HCT116 (cell line): ENCODE measurements at regions not wholly inside any gene's neighbourhood (a gene's known extent, or its start where the extent isn't known, plus 50 kb on each side); places are given as distances from the start of the nearest gene placed in this dataset.

Experiments used
- ATAC-seq: fragments of 200-7000 bp; cut with Tn5 transposase; 2 replicates; pipeline ENCODE4 v1.9.1; 2020; ENCODE audit warnings: mild to moderate bottlenecking, moderate library complexity
- BruUV-seq: library from RNA; stranded (reverse); fragments of 400-500 nt; replicated peaks from 2 replicates; lab custom pipeline; 2021; lab: Mats Ljungman, UMichigan
- CTCF ChIA-PET: fragments of 300-600 bp; sonication (Branson Sonifier 250); formaldehyde crosslinking; loops from one replicate; lab custom pipeline; 2021; ENCODE audit warnings: antibody characterized with exemption; lab: Charles Lee
- POLR2A ChIA-PET: fragments of 300-600, 350-600 bp; sonication (Branson Sonifier 250); formaldehyde crosslinking; loops from one replicate; lab custom pipeline; 2021; ENCODE audit warnings: antibody characterized with exemption; lab: Charles Lee
- RAD21 ChIA-PET, 2 experiments: fragments of 300-600 bp; sonication (Branson Sonifier 250); formaldehyde crosslinking; loops; one replicate each; lab custom pipeline; 2023; ENCODE audit warnings: low total read pairs in 2 of 2; ENCODE audit not compliant: uncharacterized antibody in 2 of 2, unreplicated experiment in 2 of 2, low non-redundant PET in 1 of 2; lab: Charles Lee
- DNase-seq: peaks from one replicate; pipeline ENCODE4 v3.0.0-alpha.2; 2010; ENCODE audit warnings: low read depth, low spot score
- H2AFZ ChIP-seq: fragments of 200-600 bp; shearing (Covaris generic), sonication (generic); 2 replicates; pipeline ENCODE4 v1.6.1; 2017; ENCODE audit warnings: low read depth, mixed run types, mixed read lengths, antibody characterized with exemption, low read length; ENCODE audit not compliant: poor library complexity, severe bottlenecking
- H3K27ac ChIP-seq: 2 replicates; pipeline ENCODE4 v1.5.1; 2012; ENCODE audit warnings: low read depth, low read length
- H3K27me3 ChIP-seq: fragments of 200-600 bp; sonication (generic); 2 replicates; pipeline ENCODE4 v1.6.1; 2016; ENCODE audit warnings: mixed run types, low read length, mixed read lengths; ENCODE audit not compliant: insufficient read depth
- H3K36me3 ChIP-seq, 2 experiments: fragments of 200-500 bp in 1 of 2; fragments of 200-600 bp in 1 of 2; sonication (Bioruptor generic) in 1 of 2; sonication (generic) in 1 of 2; 2 replicates each; pipeline versions ENCODE4 v1.5.1 to v1.6.1; 2014 to 2016; ENCODE audit warnings: low read length in 2 of 2, inconsistent platforms in 1 of 2, mixed read lengths in 1 of 2, mixed run types in 1 of 2; ENCODE audit not compliant: insufficient read depth in 2 of 2, control insufficient read depth in 1 of 2
- H3K4me1 ChIP-seq, 2 experiments: fragments of 200-600 bp in 1 of 2; sonication (generic) in 1 of 2; 2 replicates each; pipeline versions ENCODE4 v1.5.1 to v1.6.1; 2012 to 2017; ENCODE audit warnings: low read length in 2 of 2, inconsistent platforms in 1 of 2, mild to moderate bottlenecking in 1 of 2, mixed read lengths in 1 of 2, mixed run types in 1 of 2, moderate library complexity in 1 of 2; ENCODE audit not compliant: insufficient read depth in 2 of 2, control insufficient read depth in 1 of 2
- H3K4me2 ChIP-seq: fragments of 200-600 bp; sonication (generic); 2 replicates; pipeline ENCODE4 v1.6.1; 2017; ENCODE audit warnings: mixed run types, low read length, mixed read lengths
- H3K4me3 ChIP-seq, 2 experiments: fragments of 200-600 bp in 1 of 2; sonication (generic) in 1 of 2; replicated peaks in 1 of 2; 2 replicates each; pipeline ENCODE4 v1.5.1; 2011 to 2016; ENCODE audit warnings: low read length in 2 of 2, control low read depth in 1 of 2, low read depth in 1 of 2, mild to moderate bottlenecking in 1 of 2, mixed read lengths in 1 of 2, mixed run types in 1 of 2
- H3K79me2 ChIP-seq: fragments of 200-600 bp; sonication (generic); 2 replicates; pipeline ENCODE4 v1.6.1; 2017; ENCODE audit warnings: mild to moderate bottlenecking, mixed run types, low read length, moderate library complexity, mixed read lengths; ENCODE audit not compliant: insufficient read depth
- H3K9ac ChIP-seq: fragments of 200-600 bp; sonication (generic); 2 replicates; pipeline ENCODE4 v1.6.1; 2016; ENCODE audit warnings: low read length, mixed read lengths
- H3K9me2 ChIP-seq: fragments of 200-600 bp; sonication (generic), shearing (Covaris generic); 2 replicates; pipeline ENCODE4 v1.6.1; 2017; ENCODE audit warnings: mixed run types, mild to moderate bottlenecking, moderate library complexity; ENCODE audit not compliant: insufficient read depth
- H3K9me3 ChIP-seq, 2 experiments: fragments of 200-500 bp in 1 of 2; fragments of 200-600 bp in 1 of 2; sonication (Bioruptor generic) in 1 of 2; sonication (generic) in 1 of 2; 2 replicates each; pipeline ENCODE4 v1.6.1; 2014 to 2017; ENCODE audit warnings: low read length in 2 of 2, mixed read lengths in 2 of 2, inconsistent platforms in 1 of 2, low read depth in 1 of 2, mild to moderate bottlenecking in 1 of 2, mixed run types in 1 of 2, moderate library complexity in 1 of 2; ENCODE audit not compliant: control insufficient read depth in 1 of 2, insufficient read depth in 1 of 2
- H4K20me1 ChIP-seq: fragments of 200-600 bp; sonication (generic), shearing (Covaris generic); 2 replicates; pipeline ENCODE4 v1.6.1; 2017; ENCODE audit warnings: mixed run types, mild to moderate bottlenecking, moderate library complexity; ENCODE audit not compliant: insufficient read depth
- CBX3 ChIP-seq: IDR thresholded peaks from 2 replicates; pipeline ENCODE4 v1.6.1; 2012; ENCODE audit warnings: low read depth
- CEBPB ChIP-seq: IDR thresholded peaks from 2 replicates; pipeline ENCODE4 v1.6.1; 2012; ENCODE audit warnings: low read depth
- ELF1 ChIP-seq: IDR thresholded peaks from 2 replicates; pipeline ENCODE4 v1.6.1; 2012; ENCODE audit warnings: low read depth, borderline replicate concordance
- EZH2 ChIP-seq: fragments of 200-600 bp; sonication (generic); IDR thresholded peaks from 2 replicates; pipeline ENCODE4 v1.6.1; 2017; ENCODE audit warnings: antibody characterized with exemption, mixed run types
- EZH2phosphoT487 ChIP-seq: fragments of 200-600 bp; IDR thresholded peaks from 2 replicates; pipeline ENCODE4 v1.6.1; 2018; ENCODE audit warnings: antibody characterized with exemption, borderline replicate concordance
- FOSL1 ChIP-seq: IDR thresholded peaks from 2 replicates; pipeline ENCODE4 v1.6.1; 2012; ENCODE audit warnings: low read depth
- JUND ChIP-seq: IDR thresholded peaks from 2 replicates; pipeline ENCODE4 v1.6.1; 2012
- POLR2A ChIP-seq: IDR thresholded peaks from 2 replicates; pipeline ENCODE4 v1.7.0; 2011; ENCODE audit warnings: borderline replicate concordance; ENCODE audit not compliant: insufficient read depth, insufficient read length; ENCODE audit errors: extremely low read depth
- POLR2AphosphoS5 ChIP-seq: IDR thresholded peaks from 2 replicates; pipeline ENCODE4 v1.6.1; 2011; ENCODE audit warnings: mild to moderate bottlenecking, low read depth, low read length, moderate library complexity
- SIN3A ChIP-seq: IDR thresholded peaks from 2 replicates; pipeline ENCODE4 v1.6.1; 2012; ENCODE audit warnings: low read depth
- SP1 ChIP-seq: IDR thresholded peaks from 2 replicates; pipeline ENCODE4 v1.6.1; 2012; ENCODE audit warnings: low read depth
- SRF ChIP-seq: IDR thresholded peaks from 2 replicates; pipeline ENCODE4 v1.6.1; 2012; ENCODE audit warnings: low read depth
- intact Hi-C: fragments of 100-400 bp; cut with micrococcal nuclease; formaldehyde crosslinking; loops from 2 replicates; pipeline ENCODE4 v1.10.0; 2022
- TF ChIP-seq, protein P1 (sequence below): IDR thresholded peaks from 2 replicates; pipeline ENCODE4 v1.6.1; 2012; ENCODE audit warnings: low read depth
- TF ChIP-seq, protein P2 (sequence below): IDR thresholded peaks from 2 replicates; pipeline ENCODE4 v1.6.1; 2012
- TF ChIP-seq, protein P3 (sequence below), 3 experiments: fragments of 200-600 bp in 1 of 3; sonication (generic) in 1 of 3; IDR thresholded peaks in 2 of 3; conservative IDR thresholded peaks in 1 of 3; 2 replicates each; pipeline ENCODE4 v1.5.1; 2012 to 2017; ENCODE audit warnings: low read depth in 2 of 3, low read length in 2 of 3, antibody characterized with exemption in 1 of 3, borderline replicate concordance in 1 of 3, control low read depth in 1 of 3, mild to moderate bottlenecking in 1 of 3, mixed read lengths in 1 of 3, mixed run types in 1 of 3, moderate library complexity in 1 of 3; ENCODE audit not compliant: insufficient read depth in 1 of 3
- TF ChIP-seq, protein P4 (sequence below): IDR thresholded peaks from 2 replicates; pipeline ENCODE4 v1.6.1; 2011; ENCODE audit warnings: mild to moderate bottlenecking, low read length, moderate library complexity; ENCODE audit not compliant: insufficient replicate concordance; ENCODE audit errors: extremely low read depth

DNA sequence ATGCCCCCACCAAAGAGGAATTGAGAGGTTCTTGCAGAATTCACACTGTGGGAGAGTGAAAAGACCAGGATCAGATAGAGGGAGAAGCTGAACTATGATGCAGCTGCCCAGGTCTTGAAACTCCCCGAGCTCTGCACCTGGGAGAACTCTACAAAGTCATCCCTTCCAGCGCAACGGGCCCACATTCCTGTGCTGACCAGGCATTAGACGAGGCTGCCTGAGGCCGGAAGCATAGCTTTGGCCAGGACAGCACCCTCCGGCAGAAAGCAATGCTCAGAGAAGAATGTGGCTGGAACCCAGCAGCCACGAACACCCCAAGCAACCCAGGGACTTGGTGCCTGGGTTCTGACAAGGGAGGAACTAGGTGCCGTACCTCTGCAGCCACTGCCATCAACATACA is 281.5 kb upstream of the CDH4 start (continued):
- no peak for TF ChIP-seq SRF

DNA sequence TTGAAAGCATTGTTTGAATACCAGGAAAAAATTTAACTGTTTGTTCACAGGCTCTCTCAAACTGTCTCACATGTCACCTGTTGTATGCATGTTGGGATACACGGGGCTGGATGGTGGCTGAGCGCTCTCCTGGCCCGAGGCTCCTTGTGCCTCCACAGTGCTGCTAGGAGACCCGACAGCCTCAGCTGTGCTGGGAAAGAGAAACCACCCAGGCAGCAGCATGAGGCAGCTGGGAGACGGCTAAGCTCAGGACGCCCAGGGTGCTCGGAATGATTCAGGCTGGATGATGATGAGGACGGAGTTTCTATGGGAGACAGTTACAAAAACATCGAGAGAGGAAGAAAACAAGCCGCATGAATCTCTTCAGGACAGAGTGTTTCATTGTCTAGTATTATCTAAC is 278.0 kb upstream of the CDH4 start:
- ChIA-PET CTCF (no interaction called here), POLR2A (no interaction called here)
- Histone ChIP-seq H3K9ac (no peak overlapping the region), H3K27me3 (no peaks in the 10 kb centered on the region), H3K4me2 (no peak overlapping the region), H3K27ac (no peak overlapping the region), H2AFZ (no peak overlapping the region), H3K4me1 (no peaks in the 10 kb centered on the region), H3K9me2 (no peaks in the 10 kb centered on the region), H3K36me3 (no peaks in the 10 kb centered on the region), H4K20me1 (no peaks in the 10 kb centered on the region), H3K9me3 (peaks cover 12 to 44% of the 10 kb centered on the region in 2 experiments; a peak in 3 of 4 replicates)
- DNase-seq = no peak
- no peak for ATAC-seq
- BruUV-seq = no TSS peak
- intact Hi-C loops = no loop called here
- TF ChIP-seq, protein P1, sequence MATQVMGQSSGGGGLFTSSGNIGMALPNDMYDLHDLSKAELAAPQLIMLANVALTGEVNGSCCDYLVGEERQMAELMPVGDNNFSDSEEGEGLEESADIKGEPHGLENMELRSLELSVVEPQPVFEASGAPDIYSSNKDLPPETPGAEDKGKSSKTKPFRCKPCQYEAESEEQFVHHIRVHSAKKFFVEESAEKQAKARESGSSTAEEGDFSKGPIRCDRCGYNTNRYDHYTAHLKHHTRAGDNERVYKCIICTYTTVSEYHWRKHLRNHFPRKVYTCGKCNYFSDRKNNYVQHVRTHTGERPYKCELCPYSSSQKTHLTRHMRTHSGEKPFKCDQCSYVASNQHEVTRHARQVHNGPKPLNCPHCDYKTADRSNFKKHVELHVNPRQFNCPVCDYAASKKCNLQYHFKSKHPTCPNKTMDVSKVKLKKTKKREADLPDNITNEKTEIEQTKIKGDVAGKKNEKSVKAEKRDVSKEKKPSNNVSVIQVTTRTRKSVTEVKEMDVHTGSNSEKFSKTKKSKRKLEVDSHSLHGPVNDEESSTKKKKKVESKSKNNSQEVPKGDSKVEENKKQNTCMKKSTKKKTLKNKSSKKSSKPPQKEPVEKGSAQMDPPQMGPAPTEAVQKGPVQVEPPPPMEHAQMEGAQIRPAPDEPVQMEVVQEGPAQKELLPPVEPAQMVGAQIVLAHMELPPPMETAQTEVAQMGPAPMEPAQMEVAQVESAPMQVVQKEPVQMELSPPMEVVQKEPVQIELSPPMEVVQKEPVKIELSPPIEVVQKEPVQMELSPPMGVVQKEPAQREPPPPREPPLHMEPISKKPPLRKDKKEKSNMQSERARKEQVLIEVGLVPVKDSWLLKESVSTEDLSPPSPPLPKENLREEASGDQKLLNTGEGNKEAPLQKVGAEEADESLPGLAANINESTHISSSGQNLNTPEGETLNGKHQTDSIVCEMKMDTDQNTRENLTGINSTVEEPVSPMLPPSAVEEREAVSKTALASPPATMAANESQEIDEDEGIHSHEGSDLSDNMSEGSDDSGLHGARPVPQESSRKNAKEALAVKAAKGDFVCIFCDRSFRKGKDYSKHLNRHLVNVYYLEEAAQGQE = no peak
- TF ChIP-seq, protein P2, sequence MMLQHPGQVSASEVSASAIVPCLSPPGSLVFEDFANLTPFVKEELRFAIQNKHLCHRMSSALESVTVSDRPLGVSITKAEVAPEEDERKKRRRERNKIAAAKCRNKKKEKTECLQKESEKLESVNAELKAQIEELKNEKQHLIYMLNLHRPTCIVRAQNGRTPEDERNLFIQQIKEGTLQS = no peak
- TF ChIP-seq CEBPB (no peak), SIN3A (no peak), EZH2phosphoT487 (no peak), EZH2 (no peak), POLR2A (no peak), POLR2AphosphoS5 (no peak), FOSL1 (no peak), JUND (no peak), ELF1 (no peak), SRF (no peak), CBX3 (no peak), SP1 (no peak)
- TF ChIP-seq, protein P3, sequence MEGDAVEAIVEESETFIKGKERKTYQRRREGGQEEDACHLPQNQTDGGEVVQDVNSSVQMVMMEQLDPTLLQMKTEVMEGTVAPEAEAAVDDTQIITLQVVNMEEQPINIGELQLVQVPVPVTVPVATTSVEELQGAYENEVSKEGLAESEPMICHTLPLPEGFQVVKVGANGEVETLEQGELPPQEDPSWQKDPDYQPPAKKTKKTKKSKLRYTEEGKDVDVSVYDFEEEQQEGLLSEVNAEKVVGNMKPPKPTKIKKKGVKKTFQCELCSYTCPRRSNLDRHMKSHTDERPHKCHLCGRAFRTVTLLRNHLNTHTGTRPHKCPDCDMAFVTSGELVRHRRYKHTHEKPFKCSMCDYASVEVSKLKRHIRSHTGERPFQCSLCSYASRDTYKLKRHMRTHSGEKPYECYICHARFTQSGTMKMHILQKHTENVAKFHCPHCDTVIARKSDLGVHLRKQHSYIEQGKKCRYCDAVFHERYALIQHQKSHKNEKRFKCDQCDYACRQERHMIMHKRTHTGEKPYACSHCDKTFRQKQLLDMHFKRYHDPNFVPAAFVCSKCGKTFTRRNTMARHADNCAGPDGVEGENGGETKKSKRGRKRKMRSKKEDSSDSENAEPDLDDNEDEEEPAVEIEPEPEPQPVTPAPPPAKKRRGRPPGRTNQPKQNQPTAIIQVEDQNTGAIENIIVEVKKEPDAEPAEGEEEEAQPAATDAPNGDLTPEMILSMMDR (IDR thresholded peaks at IDR 0.05 in 2 of 3, conservative IDR thresholded peaks at IDR 0.05 in 1 of 3; ENCODE audit: borderline replicate concordance in 1 of 3, insufficient read depth in 1 of 3, low read depth in 2 of 3, low read length in 2 of 3) = no peak
- TF ChIP-seq, protein P4, sequence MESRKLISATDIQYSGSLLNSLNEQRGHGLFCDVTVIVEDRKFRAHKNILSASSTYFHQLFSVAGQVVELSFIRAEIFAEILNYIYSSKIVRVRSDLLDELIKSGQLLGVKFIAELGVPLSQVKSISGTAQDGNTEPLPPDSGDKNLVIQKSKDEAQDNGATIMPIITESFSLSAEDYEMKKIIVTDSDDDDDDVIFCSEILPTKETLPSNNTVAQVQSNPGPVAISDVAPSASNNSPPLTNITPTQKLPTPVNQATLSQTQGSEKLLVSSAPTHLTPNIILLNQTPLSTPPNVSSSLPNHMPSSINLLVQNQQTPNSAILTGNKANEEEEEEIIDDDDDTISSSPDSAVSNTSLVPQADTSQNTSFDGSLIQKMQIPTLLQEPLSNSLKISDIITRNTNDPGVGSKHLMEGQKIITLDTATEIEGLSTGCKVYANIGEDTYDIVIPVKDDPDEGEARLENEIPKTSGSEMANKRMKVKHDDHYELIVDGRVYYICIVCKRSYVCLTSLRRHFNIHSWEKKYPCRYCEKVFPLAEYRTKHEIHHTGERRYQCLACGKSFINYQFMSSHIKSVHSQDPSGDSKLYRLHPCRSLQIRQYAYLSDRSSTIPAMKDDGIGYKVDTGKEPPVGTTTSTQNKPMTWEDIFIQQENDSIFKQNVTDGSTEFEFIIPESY = no peak
- TF ChIP-seq, all 23 proteins: peak for 0
- RAD21 ChIA-PET = no interaction called here
- no peak overlapping the region for H3K4me3 ChIP-seq
- no peaks in the 10 kb centered on the region for H3K79me2 ChIP-seq
